ENCODE measurements at regions not wholly inside any gene's neighbourhood (a gene's known extent, or its start where the extent isn't known, plus 50 kb on each side); places are given as distances from the start of the nearest gene placed in this dataset.

DNA sequence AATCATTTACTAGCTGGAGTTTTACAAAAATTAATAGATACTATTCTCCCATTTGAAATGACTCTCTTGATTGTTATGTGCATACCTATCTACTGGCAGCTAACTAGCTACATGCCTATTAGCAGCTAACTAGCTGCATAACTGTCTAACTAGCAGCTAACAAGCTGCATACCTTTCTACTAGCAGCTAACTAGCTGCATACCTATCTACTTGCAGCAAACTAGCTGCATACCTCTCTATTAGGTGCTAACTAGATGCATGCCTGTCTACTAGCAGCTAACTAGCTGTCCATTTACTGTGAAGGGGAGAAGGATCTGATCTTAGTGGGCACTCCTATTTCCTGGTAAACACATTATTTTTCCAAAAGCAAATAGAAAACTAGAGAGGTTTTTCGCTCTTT, 439.4 kb upstream of the PFKP start:
- TF ChIP-seq, protein P1, sequence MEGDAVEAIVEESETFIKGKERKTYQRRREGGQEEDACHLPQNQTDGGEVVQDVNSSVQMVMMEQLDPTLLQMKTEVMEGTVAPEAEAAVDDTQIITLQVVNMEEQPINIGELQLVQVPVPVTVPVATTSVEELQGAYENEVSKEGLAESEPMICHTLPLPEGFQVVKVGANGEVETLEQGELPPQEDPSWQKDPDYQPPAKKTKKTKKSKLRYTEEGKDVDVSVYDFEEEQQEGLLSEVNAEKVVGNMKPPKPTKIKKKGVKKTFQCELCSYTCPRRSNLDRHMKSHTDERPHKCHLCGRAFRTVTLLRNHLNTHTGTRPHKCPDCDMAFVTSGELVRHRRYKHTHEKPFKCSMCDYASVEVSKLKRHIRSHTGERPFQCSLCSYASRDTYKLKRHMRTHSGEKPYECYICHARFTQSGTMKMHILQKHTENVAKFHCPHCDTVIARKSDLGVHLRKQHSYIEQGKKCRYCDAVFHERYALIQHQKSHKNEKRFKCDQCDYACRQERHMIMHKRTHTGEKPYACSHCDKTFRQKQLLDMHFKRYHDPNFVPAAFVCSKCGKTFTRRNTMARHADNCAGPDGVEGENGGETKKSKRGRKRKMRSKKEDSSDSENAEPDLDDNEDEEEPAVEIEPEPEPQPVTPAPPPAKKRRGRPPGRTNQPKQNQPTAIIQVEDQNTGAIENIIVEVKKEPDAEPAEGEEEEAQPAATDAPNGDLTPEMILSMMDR (conservative IDR thresholded peaks at IDR 0.05; ENCODE audit: low read depth, low read length): no peak
- TF ChIP-seq POLR2A (IDR thresholded peaks at IDR 0.05; ENCODE audit: low read depth, low read length): no peak
- no peak for TF ChIP-seq BHLHE40 (IDR thresholded peaks at IDR 0.05; ENCODE audit: low read depth, low read length)
- TF ChIP-seq RCOR1 (IDR thresholded peaks at IDR 0.05; ENCODE audit: insufficient replicate concordance, low read length): no peak
- no peak for TF ChIP-seq CHD1 (IDR thresholded peaks at IDR 0.05; ENCODE audit: low read depth, low read length)
- TF ChIP-seq, protein P2, sequence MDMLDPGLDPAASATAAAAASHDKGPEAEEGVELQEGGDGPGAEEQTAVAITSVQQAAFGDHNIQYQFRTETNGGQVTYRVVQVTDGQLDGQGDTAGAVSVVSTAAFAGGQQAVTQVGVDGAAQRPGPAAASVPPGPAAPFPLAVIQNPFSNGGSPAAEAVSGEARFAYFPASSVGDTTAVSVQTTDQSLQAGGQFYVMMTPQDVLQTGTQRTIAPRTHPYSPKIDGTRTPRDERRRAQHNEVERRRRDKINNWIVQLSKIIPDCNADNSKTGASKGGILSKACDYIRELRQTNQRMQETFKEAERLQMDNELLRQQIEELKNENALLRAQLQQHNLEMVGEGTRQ (IDR thresholded peaks at IDR 0.05; ENCODE audit: low read depth, low read length): no peak
- TF ChIP-seq CEBPB (IDR thresholded peaks at IDR 0.05; ENCODE audit: low read depth, low read length): no peak
- no peak for TF ChIP-seq MXI1 (IDR thresholded peaks at IDR 0.05; ENCODE audit: borderline replicate concordance, low read depth, low read length)
- TF ChIP-seq RAD21 (IDR thresholded peaks at IDR 0.05; ENCODE audit: low read length): no peak
- TF ChIP-seq MAFK (IDR thresholded peaks at IDR 0.05; ENCODE audit: low read depth, low read length): no peak
- no peak for TF ChIP-seq SMC3 (IDR thresholded peaks at IDR 0.05; ENCODE audit: low read depth, low read length)
- no peak for TF ChIP-seq RFX5 (IDR thresholded peaks at IDR 0.05; ENCODE audit: low read depth, low read length)
- TF ChIP-seq NFE2L2 (IDR thresholded peaks at IDR 0.05; ENCODE audit: low read depth, low read length): no peak
- TF ChIP-seq, protein P3, sequence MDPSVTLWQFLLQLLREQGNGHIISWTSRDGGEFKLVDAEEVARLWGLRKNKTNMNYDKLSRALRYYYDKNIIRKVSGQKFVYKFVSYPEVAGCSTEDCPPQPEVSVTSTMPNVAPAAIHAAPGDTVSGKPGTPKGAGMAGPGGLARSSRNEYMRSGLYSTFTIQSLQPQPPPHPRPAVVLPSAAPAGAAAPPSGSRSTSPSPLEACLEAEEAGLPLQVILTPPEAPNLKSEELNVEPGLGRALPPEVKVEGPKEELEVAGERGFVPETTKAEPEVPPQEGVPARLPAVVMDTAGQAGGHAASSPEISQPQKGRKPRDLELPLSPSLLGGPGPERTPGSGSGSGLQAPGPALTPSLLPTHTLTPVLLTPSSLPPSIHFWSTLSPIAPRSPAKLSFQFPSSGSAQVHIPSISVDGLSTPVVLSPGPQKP (IDR thresholded peaks at IDR 0.05; ENCODE audit: borderline replicate concordance, low read depth, low read length): no peak
